HG03159 (cell line): ENCODE measurements at regions not wholly inside any gene's neighbourhood (a gene's known extent, or its start where the extent isn't known, plus 50 kb on each side); places are given as distances from the start of the nearest gene placed in this dataset.

Experiments used
- ATAC-seq: cut with Tn5 transposase; IDR thresholded peaks from one replicate; pipeline ENCODE4 v1.9.1; 2021; ENCODE audit warnings: mild to moderate bottlenecking, moderate library complexity; ENCODE audit not compliant: unreplicated experiment

- ATAC-seq = no peak
Observed at GRCh38 chr2:14120376-14120775, 512.1 kb upstream of the LRATD1 start.

- ATAC-seq = no peak
Observed at GRCh38 chr2:14123436-14124103, 508.9 kb upstream of the LRATD1 start.

- no peak for ATAC-seq
Observed at GRCh38 chr2:14125624-14126293, 506.8 kb upstream of the LRATD1 start.

DNA sequence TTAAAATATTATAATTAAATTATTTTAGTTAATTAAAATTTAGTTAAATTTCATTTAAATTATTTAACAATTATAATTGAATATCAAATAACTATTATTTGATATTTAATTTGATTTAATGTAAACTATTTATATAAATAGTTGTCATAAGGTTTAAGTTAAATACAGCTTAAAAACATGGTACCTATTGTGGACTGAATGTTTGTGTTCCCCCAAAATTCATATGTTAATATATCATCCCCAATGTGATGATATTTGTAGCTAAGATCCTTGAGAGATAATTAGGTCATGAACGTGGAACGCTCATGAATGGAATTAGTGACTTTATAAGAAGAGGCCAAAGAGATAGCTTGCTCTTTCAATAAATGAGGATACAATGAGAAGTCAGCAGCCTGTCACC lies 505.7 kb upstream of the LRATD1 start:
- no peak for ATAC-seq

DNA sequence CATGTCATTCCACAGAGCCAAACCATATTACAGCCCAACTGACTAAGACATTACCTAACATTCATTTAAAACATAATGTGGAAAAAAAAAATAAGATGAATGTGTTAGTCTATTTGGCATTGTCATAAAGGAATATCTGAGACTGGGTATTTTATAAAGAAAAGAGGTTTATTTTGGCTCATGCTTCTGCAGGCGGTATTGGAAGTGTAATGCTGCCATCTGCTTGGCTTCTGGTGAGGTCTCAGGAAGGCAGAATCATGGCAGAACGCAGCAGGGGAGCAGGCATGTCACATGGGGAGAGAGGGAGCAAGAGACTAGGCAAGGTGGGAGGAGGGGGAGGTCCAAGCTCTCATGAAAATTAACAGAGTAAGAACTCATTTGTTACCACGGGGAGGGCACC lies 504.8 kb upstream of the LRATD1 start:
- ATAC-seq = no peak

- no peak for ATAC-seq
Observed at GRCh38 chr2:14132386-14132785, 500.1 kb upstream of the LRATD1 start.

- no peak for ATAC-seq
Observed at GRCh38 chr2:14134771-14135170, 497.7 kb upstream of the LRATD1 start.

DNA sequence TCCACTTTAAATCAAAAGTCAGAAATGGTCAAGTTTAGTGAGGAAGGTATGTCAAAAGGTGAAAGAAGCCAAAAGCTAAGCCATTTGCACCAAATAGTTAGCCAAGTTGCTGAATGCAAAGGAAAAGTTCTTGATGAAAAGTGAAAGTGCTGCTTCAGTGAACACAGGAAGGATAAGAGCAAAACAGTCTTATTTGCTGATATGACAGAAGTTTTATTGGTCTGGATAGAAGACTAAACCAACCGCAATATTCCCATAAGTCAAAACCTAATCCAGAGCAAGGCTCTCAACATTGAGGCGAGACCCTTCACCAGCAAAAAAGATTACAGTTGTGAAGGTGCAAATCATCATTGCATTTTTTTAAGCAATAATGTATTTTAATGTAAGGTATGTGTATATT lies 496.5 kb upstream of the LRATD1 start:
- ATAC-seq = no peak

GRCh38 chr2:14137643-14138042 lies 494.9 kb upstream of the LRATD1 start:
- no peak for ATAC-seq

GRCh38 chr2:14140009-14140550 lies 492.4 kb upstream of the LRATD1 start:
- ATAC-seq = no peak

- ATAC-seq = no peak
Observed at GRCh38 chr2:14143435-14143834, 489.1 kb upstream of the LRATD1 start.

- no peak for ATAC-seq
Observed at GRCh38 chr2:14148216-14148615, 484.3 kb upstream of the LRATD1 start.

DNA sequence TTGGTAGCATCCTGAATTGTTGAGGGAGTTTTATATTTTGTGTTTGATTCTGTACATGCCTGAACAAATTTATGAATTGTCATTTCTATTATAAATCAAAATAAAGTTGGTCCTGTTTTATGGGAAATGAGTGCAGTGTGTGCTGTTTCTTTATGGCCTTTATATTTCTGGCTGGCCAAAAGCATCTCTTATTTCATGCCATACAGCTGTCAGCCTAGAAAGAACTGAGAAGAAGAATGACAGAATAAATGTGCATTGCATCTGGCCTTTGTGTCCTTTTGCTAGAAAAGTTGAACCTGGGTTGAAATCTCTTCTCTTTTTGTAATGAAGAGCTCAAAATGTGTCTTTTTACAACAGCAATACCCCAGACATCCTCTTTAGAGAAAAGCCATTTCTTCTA lies 474.7 kb upstream of the LRATD1 start:
- no peak for ATAC-seq

GRCh38 chr2:14180333-14180732 lies 452.2 kb upstream of the LRATD1 start:
- no peak for ATAC-seq

DNA sequence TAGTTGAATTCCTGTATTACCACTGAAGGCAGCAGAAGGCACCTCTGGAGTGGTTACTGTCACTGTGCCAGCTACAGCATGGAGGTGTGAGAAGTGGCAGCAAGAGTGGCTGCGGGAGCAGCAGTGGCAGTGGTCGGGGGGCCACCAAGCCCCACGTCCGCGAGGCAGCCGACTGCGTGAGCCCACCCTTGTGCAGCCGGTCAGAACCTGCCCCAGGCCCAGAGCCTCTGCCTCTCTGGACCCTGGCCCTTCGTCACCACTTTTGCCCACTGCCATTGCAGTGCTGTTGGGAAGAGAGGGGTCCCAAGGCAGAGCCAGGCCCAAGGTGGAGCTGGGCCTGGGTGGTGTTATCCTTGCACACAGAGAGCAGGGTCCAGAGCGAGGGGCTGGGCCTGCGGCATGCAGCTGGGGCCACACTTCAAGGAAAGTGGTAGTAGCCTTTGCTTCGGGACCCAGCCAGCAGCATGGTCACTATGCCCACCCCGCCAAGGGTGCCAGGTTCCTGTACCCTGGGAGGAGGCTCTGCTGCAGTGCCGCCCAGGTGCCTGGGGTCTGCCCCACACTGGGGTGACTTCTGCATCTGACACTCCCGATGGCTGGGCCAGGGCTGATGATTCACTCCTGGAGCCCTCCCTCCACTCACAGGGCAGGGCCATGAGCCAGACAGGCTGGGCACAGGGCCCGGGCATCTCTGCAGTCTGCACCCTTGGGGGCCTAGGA lies 450.1 kb upstream of the LRATD1 start:
- ATAC-seq = no peak

GRCh38 chr2:14185906-14186305 lies 446.6 kb upstream of the LRATD1 start:
- no peak for ATAC-seq

GRCh38 chr2:14188446-14188845 lies 444.1 kb upstream of the LRATD1 start:
- ATAC-seq = no peak

DNA sequence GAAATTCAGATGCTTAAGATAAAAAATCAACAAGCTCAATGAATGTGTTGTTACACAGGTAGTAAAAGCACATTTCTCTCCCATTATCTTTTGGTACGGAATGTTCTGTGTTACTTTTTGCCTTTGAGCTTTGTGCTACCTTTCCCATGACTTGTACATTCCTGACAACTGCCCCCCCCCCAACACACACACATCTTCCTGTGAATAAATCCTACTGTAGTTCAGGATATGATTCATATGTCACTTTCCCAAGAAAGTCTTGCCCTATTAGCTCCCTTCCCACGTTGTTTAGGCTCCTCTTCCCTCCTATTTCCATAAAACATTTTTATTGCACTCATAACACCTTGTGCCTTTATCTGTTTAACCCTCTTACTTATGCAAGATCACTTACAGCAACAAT lies 442.6 kb upstream of the LRATD1 start:
- ATAC-seq = no peak

- no peak for ATAC-seq
Observed at GRCh38 chr2:14194233-14194632, 438.3 kb upstream of the LRATD1 start.

GRCh38 chr2:14197293-14197692 lies 435.2 kb upstream of the LRATD1 start:
- no peak for ATAC-seq

DNA sequence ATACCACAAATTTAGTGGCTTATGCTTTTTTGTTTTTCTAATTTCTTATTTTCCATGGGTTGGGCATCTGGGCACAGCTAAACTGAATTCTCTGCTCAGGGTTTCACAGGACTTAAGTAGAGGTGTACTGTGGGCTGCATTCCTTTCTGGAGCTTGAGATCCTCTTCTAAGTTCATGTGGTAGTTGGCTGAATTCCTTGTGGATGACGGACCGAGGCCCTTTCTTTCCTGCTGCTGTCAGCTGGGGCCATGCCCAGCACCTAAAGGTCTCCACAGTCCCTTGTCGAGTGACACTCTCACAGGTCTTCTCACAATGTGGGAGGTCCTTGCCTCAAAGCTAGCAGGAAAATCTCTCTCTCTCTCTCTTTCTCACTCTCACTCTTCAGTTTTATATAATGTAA lies 433.5 kb upstream of the LRATD1 start:
- no peak for ATAC-seq

- ATAC-seq = no peak
Observed at GRCh38 chr2:14219306-14219705, 413.2 kb upstream of the LRATD1 start.
